Stimulated activated CD4-positive, alpha-beta T cell treated with anti-CD3 and anti-CD28 coated beads, Interleukin-2, amount 100 ng/mL, for 48 hours (primary cell): ENCODE measurements at regions not wholly inside any gene's neighbourhood (a gene's known extent, or its start where the extent isn't known, plus 50 kb on each side); places are given as distances from the start of the nearest gene placed in this dataset.

Experiments used
- DNase-seq, 2 donors: peaks; one replicate each; pipeline ENCODE4 v3.0.0-alpha.2; 2020

GRCh38 chr16:47753659-47754058 lies 292.5 kb downstream of the PHKB start:
- no peak for DNase-seq
